Panc1 (cell line): ENCODE measurements at regions not wholly inside any gene's neighbourhood (a gene's known extent, or its start where the extent isn't known, plus 50 kb on each side); places are given as distances from the start of the nearest gene placed in this dataset.

Source experiments
- ATAC-seq: fragments of 200-7000 bp; cut with Tn5 transposase; 2 replicates; pipeline ENCODE4 v1.9.1; 2020; ENCODE audit warnings: mild to moderate bottlenecking, moderate library complexity
- BruUV-seq: library from RNA; stranded (reverse); fragments of 400-500 nt; replicated peaks from 2 replicates; lab custom pipeline; 2021; lab: Mats Ljungman, UMichigan
- CTCF ChIA-PET: fragments of 300-600 bp; sonication (Branson Sonifier 250); formaldehyde crosslinking; loops from one replicate; lab custom pipeline; 2022; ENCODE audit warnings: antibody characterized with exemption; lab: Charles Lee
- POLR2A ChIA-PET: fragments of 300-600 bp; sonication (Branson Sonifier 250); formaldehyde crosslinking; loops from one replicate; lab custom pipeline; 2022; ENCODE audit warnings: antibody characterized with exemption; lab: Charles Lee
- DNase-seq: peaks from one replicate; pipeline ENCODE4 v3.0.0-alpha.2; 2010; ENCODE audit warnings: low read depth, low spot score
- H3K27ac ChIP-seq: 2 replicates; pipeline ENCODE4 v1.5.1; 2011; ENCODE audit warnings: mild to moderate bottlenecking, low read length, inconsistent platforms
- H3K27me3 ChIP-seq: fragments of 200-500 bp; sonication (Bioruptor generic); 2 replicates; pipeline ENCODE4 v1.6.0; 2014; ENCODE audit warnings: low read length, inconsistent platforms; ENCODE audit not compliant: control insufficient read depth, insufficient read depth
- H3K36me3 ChIP-seq: fragments of 200-500 bp; sonication (Bioruptor generic); 2 replicates; pipeline ENCODE4 v1.5.1; 2014; ENCODE audit warnings: inconsistent platforms, mild to moderate bottlenecking, low read length, moderate library complexity; ENCODE audit not compliant: control insufficient read depth, insufficient read depth
- H3K4me1 ChIP-seq: 2 replicates; pipeline ENCODE4 v1.5.1; 2011; ENCODE audit warnings: inconsistent platforms, mild to moderate bottlenecking, low read length, moderate library complexity; ENCODE audit not compliant: control insufficient read depth, insufficient read depth
- H3K4me3 ChIP-seq, 2 experiments: 2 replicates each; pipeline ENCODE4 v1.5.1; 2011 to 2012; ENCODE audit warnings: low read depth in 2 of 2, low read length in 2 of 2, mild to moderate bottlenecking in 2 of 2, inconsistent platforms in 1 of 2, moderate library complexity in 1 of 2
- H3K9me3 ChIP-seq: fragments of 200-500 bp; sonication (Bioruptor generic); 2 replicates; pipeline ENCODE4 v1.5.1; 2014; ENCODE audit warnings: low read depth, mild to moderate bottlenecking, inconsistent platforms, low read length, moderate library complexity; ENCODE audit not compliant: control insufficient read depth, insufficient read depth
- POLR2AphosphoS5 ChIP-seq: IDR thresholded peaks from 2 replicates; pipeline ENCODE4 v1.6.1; 2012; ENCODE audit warnings: mild to moderate bottlenecking, low read depth, low read length, moderate library complexity
- SIN3A ChIP-seq: IDR thresholded peaks from 2 replicates; pipeline ENCODE4 v1.6.1; 2012; ENCODE audit warnings: low read depth, mild to moderate bottlenecking, low read length, moderate library complexity, borderline replicate concordance; ENCODE audit not compliant: insufficient read depth
- TCF7L2 ChIP-seq: IDR thresholded peaks from 2 replicates; pipeline ENCODE4 v1.6.1; 2011; ENCODE audit warnings: mild to moderate bottlenecking, low read depth, low read length, inconsistent platforms
- in situ Hi-C: cut with HindIII; loops from 2 replicates; pipeline ENCODE4 v1.10.0; 2016; ENCODE audit warnings: low sequenced_read_pairs, low pct_unique_long_range_greater_than_20kb
- intact Hi-C: fragments of 100-400 bp; cut with micrococcal nuclease; formaldehyde crosslinking; loops from one replicate; pipeline ENCODE4 v1.10.0; 2022; ENCODE audit not compliant: unreplicated experiment
- TF ChIP-seq, protein P1 (sequence below), 2 experiments: IDR thresholded peaks; 2 replicates each; pipeline ENCODE4 v1.6.1; 2011 to 2012; ENCODE audit warnings: low read depth in 2 of 2, control low read depth in 1 of 2, low read length in 1 of 2, mild to moderate bottlenecking in 1 of 2, moderate library complexity in 1 of 2; ENCODE audit not compliant: insufficient read depth in 1 of 2
- TF ChIP-seq, protein P2 (sequence below): fragments of 450-650 bp; IDR thresholded peaks from 2 replicates; pipeline ENCODE4 v1.5.1; 2017; ENCODE audit warnings: mild to moderate bottlenecking

DNA sequence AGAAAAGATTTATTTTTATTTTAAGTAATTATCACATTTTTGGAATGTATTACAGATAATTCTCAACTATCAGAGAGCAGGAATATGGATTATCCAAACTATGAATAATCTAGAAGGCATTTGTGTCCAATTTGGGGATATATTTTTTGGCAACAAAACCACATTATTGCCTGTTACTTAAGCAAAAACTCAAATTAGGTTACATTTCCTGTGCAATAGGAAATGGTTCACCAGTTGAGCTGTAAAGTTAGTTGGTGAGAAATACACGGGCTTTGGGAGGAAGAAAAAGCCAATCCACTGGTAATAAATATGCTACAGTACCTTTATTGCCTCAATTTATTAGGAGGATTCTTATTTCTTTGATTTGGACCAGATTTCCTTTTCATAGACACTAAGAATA, 1075.2 kb downstream of the PCDH9 start:
- no TSS peak for BruUV-seq
- Histone ChIP-seq H3K4me3 (no peak overlapping the region), H3K9me3 (no peaks in the 10 kb centered on the region), H3K27ac (no peak overlapping the region), H3K36me3 (no peaks in the 10 kb centered on the region), H3K27me3 (no peaks in the 10 kb centered on the region), H3K4me1 (no peaks in the 10 kb centered on the region)
- DNase-seq: no peak
- in situ Hi-C loops: no loop called here
- ChIA-PET POLR2A (no interaction called here), CTCF (no interaction called here)
- ATAC-seq: no peak
- intact Hi-C loops: no loop called here
- TF ChIP-seq SIN3A (no peak), POLR2AphosphoS5 (no peak), TCF7L2 (no peak)
- TF ChIP-seq, protein P1, sequence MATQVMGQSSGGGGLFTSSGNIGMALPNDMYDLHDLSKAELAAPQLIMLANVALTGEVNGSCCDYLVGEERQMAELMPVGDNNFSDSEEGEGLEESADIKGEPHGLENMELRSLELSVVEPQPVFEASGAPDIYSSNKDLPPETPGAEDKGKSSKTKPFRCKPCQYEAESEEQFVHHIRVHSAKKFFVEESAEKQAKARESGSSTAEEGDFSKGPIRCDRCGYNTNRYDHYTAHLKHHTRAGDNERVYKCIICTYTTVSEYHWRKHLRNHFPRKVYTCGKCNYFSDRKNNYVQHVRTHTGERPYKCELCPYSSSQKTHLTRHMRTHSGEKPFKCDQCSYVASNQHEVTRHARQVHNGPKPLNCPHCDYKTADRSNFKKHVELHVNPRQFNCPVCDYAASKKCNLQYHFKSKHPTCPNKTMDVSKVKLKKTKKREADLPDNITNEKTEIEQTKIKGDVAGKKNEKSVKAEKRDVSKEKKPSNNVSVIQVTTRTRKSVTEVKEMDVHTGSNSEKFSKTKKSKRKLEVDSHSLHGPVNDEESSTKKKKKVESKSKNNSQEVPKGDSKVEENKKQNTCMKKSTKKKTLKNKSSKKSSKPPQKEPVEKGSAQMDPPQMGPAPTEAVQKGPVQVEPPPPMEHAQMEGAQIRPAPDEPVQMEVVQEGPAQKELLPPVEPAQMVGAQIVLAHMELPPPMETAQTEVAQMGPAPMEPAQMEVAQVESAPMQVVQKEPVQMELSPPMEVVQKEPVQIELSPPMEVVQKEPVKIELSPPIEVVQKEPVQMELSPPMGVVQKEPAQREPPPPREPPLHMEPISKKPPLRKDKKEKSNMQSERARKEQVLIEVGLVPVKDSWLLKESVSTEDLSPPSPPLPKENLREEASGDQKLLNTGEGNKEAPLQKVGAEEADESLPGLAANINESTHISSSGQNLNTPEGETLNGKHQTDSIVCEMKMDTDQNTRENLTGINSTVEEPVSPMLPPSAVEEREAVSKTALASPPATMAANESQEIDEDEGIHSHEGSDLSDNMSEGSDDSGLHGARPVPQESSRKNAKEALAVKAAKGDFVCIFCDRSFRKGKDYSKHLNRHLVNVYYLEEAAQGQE (IDR thresholded peaks at IDR 0.05; ENCODE audit: insufficient read depth in 1 of 2, low read depth in 2 of 2, low read length in 1 of 2): no peak
- TF ChIP-seq, protein P2, sequence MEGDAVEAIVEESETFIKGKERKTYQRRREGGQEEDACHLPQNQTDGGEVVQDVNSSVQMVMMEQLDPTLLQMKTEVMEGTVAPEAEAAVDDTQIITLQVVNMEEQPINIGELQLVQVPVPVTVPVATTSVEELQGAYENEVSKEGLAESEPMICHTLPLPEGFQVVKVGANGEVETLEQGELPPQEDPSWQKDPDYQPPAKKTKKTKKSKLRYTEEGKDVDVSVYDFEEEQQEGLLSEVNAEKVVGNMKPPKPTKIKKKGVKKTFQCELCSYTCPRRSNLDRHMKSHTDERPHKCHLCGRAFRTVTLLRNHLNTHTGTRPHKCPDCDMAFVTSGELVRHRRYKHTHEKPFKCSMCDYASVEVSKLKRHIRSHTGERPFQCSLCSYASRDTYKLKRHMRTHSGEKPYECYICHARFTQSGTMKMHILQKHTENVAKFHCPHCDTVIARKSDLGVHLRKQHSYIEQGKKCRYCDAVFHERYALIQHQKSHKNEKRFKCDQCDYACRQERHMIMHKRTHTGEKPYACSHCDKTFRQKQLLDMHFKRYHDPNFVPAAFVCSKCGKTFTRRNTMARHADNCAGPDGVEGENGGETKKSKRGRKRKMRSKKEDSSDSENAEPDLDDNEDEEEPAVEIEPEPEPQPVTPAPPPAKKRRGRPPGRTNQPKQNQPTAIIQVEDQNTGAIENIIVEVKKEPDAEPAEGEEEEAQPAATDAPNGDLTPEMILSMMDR: no peak

DNA sequence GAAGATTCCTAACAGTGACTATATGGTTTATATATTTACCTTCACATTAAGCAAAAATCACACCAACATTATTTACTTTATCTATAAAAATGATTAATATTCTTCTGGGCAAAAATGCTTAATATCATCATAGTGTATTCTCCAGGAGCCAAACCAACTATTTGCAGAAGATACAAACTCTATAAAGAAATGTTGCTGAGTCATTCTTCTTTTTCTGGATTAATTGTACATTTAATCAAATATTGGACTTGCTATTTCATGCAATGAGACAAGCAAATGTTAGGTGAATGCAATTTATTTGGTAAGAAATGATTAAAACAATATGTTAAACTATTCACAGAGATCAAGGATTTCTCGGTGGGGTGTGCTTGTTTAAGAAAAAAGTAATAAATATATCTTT, 1075.8 kb downstream of the PCDH9 start:
- no TSS peak for BruUV-seq
- ATAC-seq: no peak
- Histone ChIP-seq H3K4me3 (no peak overlapping the region), H3K27ac (no peak overlapping the region), H3K36me3 (no peaks in the 10 kb centered on the region), H3K27me3 (no peaks in the 10 kb centered on the region), H3K4me1 (no peaks in the 10 kb centered on the region), H3K9me3 (no peaks in the 10 kb centered on the region)
- TF ChIP-seq TCF7L2 (no peak), SIN3A (no peak), POLR2AphosphoS5 (no peak)
- TF ChIP-seq, protein P1 (IDR thresholded peaks at IDR 0.05; ENCODE audit: insufficient read depth in 1 of 2, low read depth in 2 of 2, low read length in 1 of 2): no peak
- TF ChIP-seq, protein P2: no peak
- POLR2A ChIA-PET: no interaction called here
- CTCF ChIA-PET: no interaction called here
- no peak for DNase-seq
- in situ Hi-C loops: no loop called here
- intact Hi-C loops: no loop called here
